Cardiac fibroblast (primary cell): ENCODE measurements at regions not wholly inside any gene's neighbourhood (a gene's known extent, or its start where the extent isn't known, plus 50 kb on each side); places are given as distances from the start of the nearest gene placed in this dataset.
A peak's percentile ranks its signal among the peaks of the same experiment; 100 is the strongest.
"Not testable (repeated sequence)": the region's sequence is repeated elsewhere in the genome, so short reads cannot be mapped to it uniquely, and the experiment has no call there.

Source experiments
- DNase-seq, 2 donors: peaks; one replicate each; pipeline versions ENCODE4 v3.0.0 to v3.0.0-alpha.2; 2010; ENCODE audit warnings: low read depth in 2 of 2
- H3K4me3 ChIP-seq, 2 donors: replicated peaks in 1 of 2; 1 replicate in 1 of 2; 2 replicates in 1 of 2; pipeline ENCODE4 v1.5.1; 2011; ENCODE audit warnings: low read depth in 2 of 2, low read length in 2 of 2, mild to moderate bottlenecking in 2 of 2, moderate library complexity in 1 of 2

- H3K4me3 ChIP-seq: not testable (repeated sequence)
Observed at GRCh38 chr11:71709541-71709940, 123.5 kb upstream of the DEFB108B start.

GRCh38 chr11:71710171-71710671, 122.8 kb upstream of the DEFB108B start:
- not testable (repeated sequence) for H3K4me3 ChIP-seq

More at GRCh38 chr11:71709541-71709940, 123.5 kb upstream of the DEFB108B start:
- DNase-seq: not testable (repeated sequence)

GRCh38 chr11:71710701-71711385, 122.2 kb upstream of the DEFB108B start:
- DNase-seq, H3K4me3 ChIP-seq: not testable (repeated sequence)

More at GRCh38 chr11:71710171-71710671, 122.8 kb upstream of the DEFB108B start:
- DNase-seq: peak; percentile 3 to 16

- not testable (repeated sequence) for DNase-seq, H3K4me3 ChIP-seq
Observed at GRCh38 chr11:71712350-71712749, 120.7 kb upstream of the DEFB108B start.

GRCh38 chr11:71712846-71713245, 120.2 kb upstream of the DEFB108B start:
- not testable (repeated sequence) for DNase-seq, H3K4me3 ChIP-seq

- not testable (repeated sequence) for H3K4me3 ChIP-seq, DNase-seq
Observed at GRCh38 chr11:71714510-71714909, 118.5 kb upstream of the DEFB108B start.

GRCh38 chr11:71721840-71722239, 111.2 kb upstream of the DEFB108B start:
- H3K4me3 ChIP-seq, DNase-seq: not testable (repeated sequence)

- not testable (repeated sequence) for DNase-seq, H3K4me3 ChIP-seq
Observed at GRCh38 chr11:71723991-71724390, 109.0 kb upstream of the DEFB108B start.

GRCh38 chr11:71730748-71731147, 102.3 kb upstream of the DEFB108B start:
- DNase-seq, H3K4me3 ChIP-seq: not testable (repeated sequence)

- not testable (repeated sequence) for H3K4me3 ChIP-seq, DNase-seq
Observed at GRCh38 chr11:71734368-71734767, 98.6 kb upstream of the DEFB108B start.

GRCh38 chr11:71738317-71738716, 94.7 kb upstream of the DEFB108B start:
- not testable (repeated sequence) for H3K4me3 ChIP-seq

GRCh38 chr11:71743385-71743784, 89.6 kb upstream of the DEFB108B start:
- H3K4me3 ChIP-seq: not testable (repeated sequence)
- peak in 1 of 2 donors; percentile 2 for DNase-seq

More at GRCh38 chr11:71738317-71738716, 94.7 kb upstream of the DEFB108B start:
- not testable (repeated sequence) for DNase-seq

GRCh38 chr11:71745656-71746055, 87.3 kb upstream of the DEFB108B start:
- not testable (repeated sequence) for H3K4me3 ChIP-seq, DNase-seq

- not testable (repeated sequence) for H3K4me3 ChIP-seq, DNase-seq
Observed at GRCh38 chr11:71746263-71746662, 86.7 kb upstream of the DEFB108B start.

GRCh38 chr11:71748965-71749620, 83.9 kb upstream of the DEFB108B start:
- peak; percentile 21 to 29 for DNase-seq
- not testable (repeated sequence) for H3K4me3 ChIP-seq

- DNase-seq, H3K4me3 ChIP-seq: not testable (repeated sequence)
Observed at GRCh38 chr11:71750908-71751307, 82.1 kb upstream of the DEFB108B start.

- peak; percentile 13 to 67 for DNase-seq
- not testable (repeated sequence) for H3K4me3 ChIP-seq
Observed at GRCh38 chr11:71764695-71765491, 68.1 kb upstream of the DEFB108B start.

GRCh38 chr11:71767016-71767415, 66.0 kb upstream of the DEFB108B start:
- H3K4me3 ChIP-seq, DNase-seq: not testable (repeated sequence)
